Subcutaneous abdominal adipose tissue (tissue), 5 donors: ENCODE measurements at regions not wholly inside any gene's neighbourhood (a gene's known extent, or its start where the extent isn't known, plus 50 kb on each side); places are given as distances from the start of the nearest gene placed in this dataset.
"Not testable (repeated sequence)": the region's sequence is repeated elsewhere in the genome, so short reads cannot be mapped to it uniquely, and the experiment has no call there.

ENCODE experiments used
- H3K27ac ChIP-seq: one replicate; pipeline ENCODE4 v1.7.0; 2013; ENCODE audit warnings: low read depth, mild to moderate bottlenecking, inconsistent platforms, low read length, moderate library complexity
- H3K27me3 ChIP-seq, 5 donors: one replicate each; pipeline ENCODE4 v1.7.0; 2013; ENCODE audit warnings: low read length in 5 of 5, inconsistent platforms in 1 of 5; ENCODE audit not compliant: control insufficient read depth in 5 of 5, insufficient read depth in 4 of 5
- H3K36me3 ChIP-seq, 5 donors: one replicate each; pipeline ENCODE4 v1.7.0; 2013; ENCODE audit warnings: low read length in 5 of 5; ENCODE audit not compliant: control insufficient read depth in 5 of 5, insufficient read depth in 5 of 5
- H3K4me1 ChIP-seq, 5 donors: one replicate each; pipeline ENCODE4 v1.7.0; 2013; ENCODE audit warnings: low read length in 5 of 5, mild to moderate bottlenecking in 3 of 5, moderate library complexity in 1 of 5; ENCODE audit not compliant: control insufficient read depth in 5 of 5, insufficient read depth in 5 of 5
- H3K4me3 ChIP-seq, 5 donors: one replicate each; pipeline ENCODE4 v1.7.0; 2013; ENCODE audit warnings: low read length in 5 of 5, low read depth in 1 of 5
- H3K9ac ChIP-seq, 5 donors: one replicate each; pipeline ENCODE4 v1.7.0; 2013; ENCODE audit warnings: low read length in 5 of 5, mild to moderate bottlenecking in 4 of 5, moderate library complexity in 3 of 5
- H3K9me3 ChIP-seq, 5 donors: one replicate each; pipeline ENCODE4 v1.7.0; 2013; ENCODE audit warnings: low read length in 5 of 5; ENCODE audit not compliant: control insufficient read depth in 5 of 5
- donor health status: healthy.
- donor health status: healthy.
- donor health status: healthy.
- donor health status: healthy.
- donor health status: healthy.

GRCh38 chr17:20633268-20634059 lies 53.9 kb downstream of the CDRT15L2 start:
- H3K4me1 ChIP-seq, H3K27ac ChIP-seq, H3K27me3 ChIP-seq, H3K9me3 ChIP-seq, H3K36me3 ChIP-seq, H3K4me3 ChIP-seq, H3K9ac ChIP-seq: not testable (repeated sequence)

GRCh38 chr17:20640147-20640546 lies 60.6 kb downstream of the CDRT15L2 start:
- not testable (repeated sequence) for H3K27ac ChIP-seq, H3K9ac ChIP-seq, H3K36me3 ChIP-seq, H3K27me3 ChIP-seq, H3K4me3 ChIP-seq, H3K4me1 ChIP-seq, H3K9me3 ChIP-seq

- not testable (repeated sequence) for H3K27me3 ChIP-seq, H3K36me3 ChIP-seq, H3K9ac ChIP-seq, H3K9me3 ChIP-seq, H3K27ac ChIP-seq, H3K4me1 ChIP-seq, H3K4me3 ChIP-seq
These were observed 67.2 kb downstream of the CDRT15L2 start for GRCh38 chr17:20646661-20647272.

GRCh38 chr17:20649097-20649767 lies 69.7 kb downstream of the CDRT15L2 start:
- not testable (repeated sequence) for H3K4me1 ChIP-seq, H3K4me3 ChIP-seq, H3K36me3 ChIP-seq, H3K9ac ChIP-seq, H3K27me3 ChIP-seq, H3K27ac ChIP-seq, H3K9me3 ChIP-seq

- H3K9ac ChIP-seq, H3K27me3 ChIP-seq, H3K4me1 ChIP-seq, H3K36me3 ChIP-seq, H3K4me3 ChIP-seq, H3K9me3 ChIP-seq, H3K27ac ChIP-seq: not testable (repeated sequence)
These were observed 71.5 kb downstream of the CDRT15L2 start for GRCh38 chr17:20651022-20651421.

GRCh38 chr17:20651736-20652135 lies 72.2 kb downstream of the CDRT15L2 start:
- H3K27ac ChIP-seq, H3K9ac ChIP-seq, H3K36me3 ChIP-seq, H3K27me3 ChIP-seq, H3K9me3 ChIP-seq, H3K4me1 ChIP-seq, H3K4me3 ChIP-seq: not testable (repeated sequence)

GRCh38 chr17:20653391-20653790 lies 73.9 kb downstream of the CDRT15L2 start:
- not testable (repeated sequence) for H3K9me3 ChIP-seq, H3K4me1 ChIP-seq, H3K36me3 ChIP-seq, H3K27ac ChIP-seq, H3K4me3 ChIP-seq, H3K27me3 ChIP-seq, H3K9ac ChIP-seq

- not testable (repeated sequence) for H3K4me3 ChIP-seq, H3K9me3 ChIP-seq, H3K27ac ChIP-seq, H3K36me3 ChIP-seq, H3K9ac ChIP-seq, H3K4me1 ChIP-seq, H3K27me3 ChIP-seq
These were observed 74.6 kb downstream of the CDRT15L2 start for GRCh38 chr17:20654114-20654513.

- not testable (repeated sequence) for H3K27ac ChIP-seq, H3K4me1 ChIP-seq, H3K9ac ChIP-seq, H3K27me3 ChIP-seq, H3K4me3 ChIP-seq, H3K9me3 ChIP-seq, H3K36me3 ChIP-seq
These were observed 75.1 kb downstream of the CDRT15L2 start for GRCh38 chr17:20654575-20654974.

- not testable (repeated sequence) for H3K9ac ChIP-seq, H3K27ac ChIP-seq, H3K9me3 ChIP-seq, H3K27me3 ChIP-seq, H3K4me3 ChIP-seq, H3K4me1 ChIP-seq, H3K36me3 ChIP-seq
These were observed 85.8 kb downstream of the CDRT15L2 start for GRCh38 chr17:20665103-20665955.
